ENCODE measurements at regions not wholly inside any gene's neighbourhood (a gene's known extent, or its start where the extent isn't known, plus 50 kb on each side); places are given as distances from the start of the nearest gene placed in this dataset.

GRCh38 chr2:173457366-173457765 lies 102.7 kb downstream of the CDCA7 start:
- BruUV-seq (replicated peaks), result no TSS peak
- no peak for DNase-seq (ENCODE audit: unreplicated experiment)
- Mint-ChIP-seq H3K4me1 (ENCODE audit: insufficient read depth, unreplicated experiment) (peaks cover 6% of the 10 kb centered on the region), H3K27me3 (ENCODE audit: insufficient read depth, unreplicated experiment) (peaks cover 43% of the 10 kb centered on the region), H3K36me3 (ENCODE audit: insufficient read depth, unreplicated experiment) (no peaks in the 10 kb centered on the region), H3K4me3 (ENCODE audit: unreplicated experiment) (no peak overlapping the region), H3K27ac (ENCODE audit: low read depth, unreplicated experiment) (no peak overlapping the region), H3K9me3 (ENCODE audit: unreplicated experiment) (no peaks in the 10 kb centered on the region)
- TF ChIP-seq, protein P1, sequence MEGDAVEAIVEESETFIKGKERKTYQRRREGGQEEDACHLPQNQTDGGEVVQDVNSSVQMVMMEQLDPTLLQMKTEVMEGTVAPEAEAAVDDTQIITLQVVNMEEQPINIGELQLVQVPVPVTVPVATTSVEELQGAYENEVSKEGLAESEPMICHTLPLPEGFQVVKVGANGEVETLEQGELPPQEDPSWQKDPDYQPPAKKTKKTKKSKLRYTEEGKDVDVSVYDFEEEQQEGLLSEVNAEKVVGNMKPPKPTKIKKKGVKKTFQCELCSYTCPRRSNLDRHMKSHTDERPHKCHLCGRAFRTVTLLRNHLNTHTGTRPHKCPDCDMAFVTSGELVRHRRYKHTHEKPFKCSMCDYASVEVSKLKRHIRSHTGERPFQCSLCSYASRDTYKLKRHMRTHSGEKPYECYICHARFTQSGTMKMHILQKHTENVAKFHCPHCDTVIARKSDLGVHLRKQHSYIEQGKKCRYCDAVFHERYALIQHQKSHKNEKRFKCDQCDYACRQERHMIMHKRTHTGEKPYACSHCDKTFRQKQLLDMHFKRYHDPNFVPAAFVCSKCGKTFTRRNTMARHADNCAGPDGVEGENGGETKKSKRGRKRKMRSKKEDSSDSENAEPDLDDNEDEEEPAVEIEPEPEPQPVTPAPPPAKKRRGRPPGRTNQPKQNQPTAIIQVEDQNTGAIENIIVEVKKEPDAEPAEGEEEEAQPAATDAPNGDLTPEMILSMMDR (IDR thresholded peaks at IDR 0.05; ENCODE audit: unreplicated experiment), result no peak
- POLR2A ChIA-PET, result no interaction called here
- CTCF ChIA-PET, result interaction anchor here (0.7 kb wide), 1 partner anchor 22 kb away, joined by 3 read pairs; no protein-coding TSS in a partner anchor
- intact Hi-C loops (cut with micrococcal nuclease), result no loop called here

DNA sequence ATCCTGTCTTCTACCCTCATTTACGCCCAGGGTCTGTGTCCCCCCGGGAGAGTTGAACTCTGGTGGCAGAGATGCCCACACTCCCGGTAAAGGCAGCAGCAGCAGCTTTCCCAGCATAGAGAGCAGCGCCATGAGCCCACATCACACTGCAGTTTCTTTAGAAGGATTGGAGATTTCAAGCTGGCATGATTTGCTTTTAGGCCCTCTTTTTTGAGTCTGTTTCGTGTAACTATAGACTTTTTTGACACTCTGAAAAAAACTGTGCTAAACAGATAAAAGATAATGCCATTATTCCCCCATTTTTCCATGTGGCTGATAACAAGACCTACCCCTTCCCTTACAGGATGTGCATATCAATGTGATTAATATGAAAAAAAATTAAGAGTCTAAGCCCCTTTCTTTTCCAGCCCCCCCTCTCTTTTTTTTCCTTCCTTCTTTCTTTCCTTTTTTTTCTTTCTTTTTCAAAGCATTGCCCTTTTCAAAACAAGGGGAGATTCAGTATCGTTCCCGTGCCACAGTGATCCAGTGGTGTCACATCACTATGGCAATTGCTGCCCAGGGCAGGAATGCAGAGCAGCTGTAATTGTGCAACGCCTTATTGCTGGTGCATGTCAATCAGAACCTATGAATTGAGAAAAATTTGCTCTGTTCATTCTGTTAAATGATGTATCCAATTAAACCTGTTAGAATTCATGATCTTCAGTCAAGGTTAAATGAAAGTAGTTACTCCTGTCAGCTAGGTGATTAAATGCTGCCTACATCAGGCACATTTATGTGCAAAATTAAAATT lies 104.5 kb downstream of the CDCA7 start:
- TF ChIP-seq, protein P1 (IDR thresholded peaks at IDR 0.05; ENCODE audit: unreplicated experiment), result no peak
- POLR2A ChIA-PET, result interaction anchor here (0.7 to 0.9 kb wide), 2 partner anchors 17 to 882 kb away, joined by 3 to 6 read pairs; no protein-coding TSS in a partner anchor
- intact Hi-C loops (cut with micrococcal nuclease), result no loop called here
- H3K9me3 Mint-ChIP-seq (ENCODE audit: unreplicated experiment), result no peaks in the 10 kb centered on the region
- H3K36me3 Mint-ChIP-seq (ENCODE audit: insufficient read depth, unreplicated experiment), result no peaks in the 10 kb centered on the region
- no TSS peak for BruUV-seq (replicated peaks)
- peaks cover 6% of the 10 kb centered on the region for H3K4me1 Mint-ChIP-seq (ENCODE audit: insufficient read depth, unreplicated experiment)
- H3K27me3 Mint-ChIP-seq (ENCODE audit: insufficient read depth, unreplicated experiment), result peaks cover 38% of the 10 kb centered on the region
- peak; percentile 18 for DNase-seq (ENCODE audit: unreplicated experiment)
- H3K27ac Mint-ChIP-seq (ENCODE audit: low read depth, unreplicated experiment), result no peak overlapping the region
- no peak overlapping the region for H3K4me3 Mint-ChIP-seq (ENCODE audit: unreplicated experiment)
- CTCF ChIA-PET, result interaction anchor here (0.7 kb wide), 1 partner anchor 747 kb away, joined by 3 read pairs; no protein-coding TSS in a partner anchor

DNA sequence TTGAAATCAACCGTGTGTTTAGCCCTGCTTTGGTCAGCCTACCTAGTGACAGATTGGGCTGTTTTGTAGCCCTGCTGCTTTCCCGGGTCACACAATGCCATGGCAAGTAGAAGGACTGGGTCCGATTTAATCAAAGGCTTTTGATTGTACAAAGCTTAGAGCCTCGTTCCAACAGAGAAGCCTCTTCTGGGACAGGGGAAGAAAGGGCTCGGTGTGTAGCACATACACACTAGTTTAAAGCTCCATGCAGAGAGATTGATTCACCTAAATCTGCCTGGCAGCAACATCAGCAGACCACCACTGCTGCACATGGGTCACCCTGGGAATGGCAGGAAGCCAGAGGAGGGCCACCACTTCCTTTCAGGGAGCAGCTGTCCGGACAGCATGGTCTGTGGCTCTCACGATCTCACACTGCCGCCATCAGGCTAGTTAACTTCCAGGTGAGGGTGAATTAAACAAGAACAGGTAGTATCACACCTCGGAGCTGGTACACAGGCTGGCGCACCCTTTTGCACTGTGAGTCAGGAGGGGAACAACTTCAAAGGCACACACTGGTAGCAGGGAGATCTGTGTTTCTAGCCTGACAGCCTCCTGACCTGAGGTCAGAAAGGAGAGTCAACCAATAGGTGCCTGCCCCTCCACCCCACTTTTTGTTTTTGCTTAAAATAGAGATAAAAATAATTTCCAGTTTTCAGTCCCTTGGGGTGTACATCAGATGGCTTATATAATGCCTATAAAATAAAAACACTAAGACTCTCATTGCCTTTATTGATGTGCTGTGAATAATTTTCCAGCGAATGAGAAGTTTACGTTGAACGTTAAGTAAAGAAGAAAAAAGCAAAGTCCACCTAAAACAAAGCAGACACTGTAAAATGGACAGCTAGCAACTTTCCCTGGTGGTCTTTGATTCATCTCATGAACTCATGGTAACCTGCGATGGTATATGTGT lies 108.5 kb downstream of the CDCA7 start:
- POLR2A ChIA-PET, result no interaction called here
- Mint-ChIP-seq H3K9me3 (ENCODE audit: unreplicated experiment) (no peaks in the 10 kb centered on the region), H3K36me3 (ENCODE audit: insufficient read depth, unreplicated experiment) (no peaks in the 10 kb centered on the region), H3K27ac (ENCODE audit: low read depth, unreplicated experiment) (no peak overlapping the region), H3K27me3 (ENCODE audit: insufficient read depth, unreplicated experiment) (peaks cover 23% of the 10 kb centered on the region), H3K4me3 (ENCODE audit: unreplicated experiment) (no peak overlapping the region), H3K4me1 (ENCODE audit: insufficient read depth, unreplicated experiment) (peaks cover 6% of the 10 kb centered on the region)
- BruUV-seq (replicated peaks), result no TSS peak
- DNase-seq (ENCODE audit: unreplicated experiment), result no peak
- TF ChIP-seq, protein P1 (IDR thresholded peaks at IDR 0.05; ENCODE audit: unreplicated experiment), result no peak
- CTCF ChIA-PET, result interaction anchor here (0.6 kb wide), 1 partner anchor 64 kb away, joined by 4 read pairs; no protein-coding TSS in a partner anchor
- intact Hi-C loops (cut with micrococcal nuclease), result no loop called here

GRCh38 chr2:173463846-173464245 lies 109.2 kb downstream of the CDCA7 start:
- intact Hi-C loops (cut with micrococcal nuclease), result no loop called here
- TF ChIP-seq, protein P1 (IDR thresholded peaks at IDR 0.05; ENCODE audit: unreplicated experiment), result no peak
- no peak overlapping the region for H3K27ac Mint-ChIP-seq (ENCODE audit: low read depth, unreplicated experiment)
- peaks cover 6% of the 10 kb centered on the region for H3K4me1 Mint-ChIP-seq (ENCODE audit: insufficient read depth, unreplicated experiment)
- H3K27me3 Mint-ChIP-seq (ENCODE audit: insufficient read depth, unreplicated experiment), result peaks cover 22% of the 10 kb centered on the region
- POLR2A ChIA-PET, result no interaction called here
- H3K4me3 Mint-ChIP-seq (ENCODE audit: unreplicated experiment), result no peak overlapping the region
- CTCF ChIA-PET, result interaction anchor here (0.6 kb wide), 1 partner anchor 378 kb away, joined by 4 read pairs; no protein-coding TSS in a partner anchor
- H3K36me3 Mint-ChIP-seq (ENCODE audit: insufficient read depth, unreplicated experiment), result no peaks in the 10 kb centered on the region
- DNase-seq (ENCODE audit: unreplicated experiment), result no peak
- no TSS peak for BruUV-seq (replicated peaks)
- no peaks in the 10 kb centered on the region for H3K9me3 Mint-ChIP-seq (ENCODE audit: unreplicated experiment)
